ENCODE measurements at regions not wholly inside any gene's neighbourhood (a gene's known extent, or its start where the extent isn't known, plus 50 kb on each side); places are given as distances from the start of the nearest gene placed in this dataset.
A peak's percentile ranks its signal among the peaks of the same experiment; 100 is the strongest.
"Not testable (repeated sequence)": the region's sequence is repeated elsewhere in the genome, so short reads cannot be mapped to it uniquely, and the experiment has no call there.

GRCh38 chr5:13214182-13214581 is 730.3 kb downstream of the DNAH5 start:
- DNase-seq, result no peak

DNA sequence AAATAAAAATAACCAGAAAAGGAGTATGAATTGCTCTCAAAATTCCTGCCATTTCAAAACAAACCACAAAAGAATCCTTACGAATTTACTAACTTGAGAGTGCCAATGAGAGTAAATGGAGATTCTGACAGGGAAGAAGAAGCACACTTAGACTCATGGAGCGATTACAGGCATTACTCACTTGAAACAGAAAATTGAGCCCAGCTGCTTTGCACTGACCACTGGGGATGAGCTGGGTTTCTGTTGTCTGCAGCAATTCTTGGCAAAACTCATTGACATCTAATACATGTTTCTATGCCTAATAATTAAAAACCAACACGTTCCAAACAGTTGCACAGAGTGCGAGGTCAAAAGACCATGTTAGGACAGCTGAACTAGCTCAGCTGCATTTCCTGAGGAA is 731.6 kb downstream of the DNAH5 start:
- no peak for DNase-seq

DNA sequence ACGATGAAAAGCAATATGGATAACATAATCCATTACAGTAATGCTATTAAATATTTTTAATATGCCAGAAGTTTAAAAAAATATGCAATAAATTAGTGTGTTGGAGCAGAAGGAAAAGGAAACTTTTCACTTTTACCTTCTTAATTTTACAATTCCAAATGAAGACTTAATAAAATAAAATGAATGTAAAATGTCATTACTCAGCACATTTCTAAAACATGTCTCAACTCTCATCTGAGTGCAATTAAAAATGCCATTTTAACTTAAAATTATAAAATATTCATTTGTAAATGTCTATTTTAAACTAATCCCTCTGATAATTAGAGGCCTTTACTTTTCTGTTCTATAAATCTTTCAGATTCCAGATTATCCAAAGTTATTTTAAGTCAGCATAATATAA is 733.4 kb downstream of the DNAH5 start:
- DNase-seq, result no peak

DNA sequence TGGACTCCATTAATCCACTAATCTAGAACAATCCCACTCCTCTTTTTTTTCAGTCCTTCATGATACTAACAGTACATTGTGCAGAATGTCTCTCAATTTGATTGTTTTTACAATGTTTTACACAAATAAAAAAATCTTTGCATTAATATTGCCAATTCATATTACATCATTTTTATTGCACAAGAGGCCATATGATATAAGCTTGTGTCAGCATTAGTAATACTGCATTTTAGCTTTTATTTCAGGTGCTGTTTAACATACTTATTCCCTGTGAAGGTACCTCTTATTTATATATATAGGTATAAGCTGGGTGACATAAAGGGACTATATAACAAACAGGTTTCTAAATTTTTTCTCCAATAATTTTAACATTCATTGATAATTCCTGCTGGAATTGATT is 737.4 kb downstream of the DNAH5 start:
- no peak for DNase-seq

DNA sequence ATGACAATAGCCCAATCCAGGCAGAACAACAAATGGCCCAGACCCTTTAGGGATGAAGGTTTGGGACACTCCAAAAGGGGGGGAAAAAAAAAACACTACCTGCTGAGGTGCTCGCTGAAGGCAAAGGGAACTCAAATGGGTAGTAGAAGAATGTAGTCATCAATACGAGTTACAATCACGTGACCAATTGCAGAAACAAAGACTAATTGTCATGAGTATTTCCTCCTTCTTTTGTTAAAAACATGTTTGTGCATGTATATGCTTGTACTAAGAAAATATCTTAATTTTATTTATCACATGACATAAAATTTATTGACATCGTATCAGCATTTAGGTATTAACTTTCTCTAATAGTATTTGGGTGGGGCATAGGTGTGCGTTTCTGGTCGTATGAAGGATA is 743.5 kb downstream of the DNAH5 start:
- DNase-seq, result no peak

DNA sequence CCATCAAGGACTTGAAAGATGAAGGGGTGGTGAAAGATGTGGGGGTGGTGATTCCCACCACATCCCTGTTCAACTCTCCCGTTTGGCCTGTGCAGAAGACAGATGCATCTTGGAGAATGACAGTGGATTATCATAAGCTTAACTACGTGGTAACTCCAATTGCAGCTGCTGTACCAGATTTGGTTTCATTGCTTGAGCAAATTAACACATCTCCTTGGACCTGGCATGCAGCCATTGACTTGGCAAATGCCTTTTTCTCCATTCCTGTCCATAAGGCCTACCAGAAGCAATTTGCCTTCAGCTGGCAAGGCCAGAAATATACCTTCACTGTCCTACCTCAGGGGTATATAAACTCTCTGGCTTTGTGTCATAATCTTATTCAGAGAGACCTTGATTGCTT is 746.3 kb downstream of the DNAH5 start:
- DNase-seq, result peak; percentile 91 to 98

GRCh38 chr5:13189532-13189931 is 755.0 kb downstream of the DNAH5 start:
- DNase-seq, result peak in 1 of 2 experiments; percentile 78

GRCh38 chr5:13188371-13188770 is 756.1 kb downstream of the DNAH5 start:
- DNase-seq, result peak; percentile 42 to 93

DNA sequence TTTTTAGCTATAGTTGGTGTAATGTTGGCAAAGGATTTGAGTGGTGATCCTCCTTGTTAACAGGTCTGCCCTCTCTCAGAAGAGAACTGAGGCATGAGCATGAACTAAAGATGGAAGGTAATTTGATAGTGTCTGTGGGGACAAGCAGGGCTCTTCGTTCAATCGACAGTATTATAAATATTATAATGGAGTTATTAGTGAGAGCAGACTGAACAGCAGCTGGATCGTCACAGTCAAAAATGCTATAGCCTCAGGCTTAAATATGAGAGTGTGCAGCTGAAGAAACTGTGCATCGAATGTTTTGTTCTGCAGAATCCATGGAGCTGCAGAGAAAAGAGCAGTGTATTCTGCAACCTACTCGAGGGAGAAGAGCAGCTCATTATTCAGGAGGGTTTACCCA is 757.3 kb downstream of the DNAH5 start:
- DNase-seq, result peak; percentile 88 to 98

DNA sequence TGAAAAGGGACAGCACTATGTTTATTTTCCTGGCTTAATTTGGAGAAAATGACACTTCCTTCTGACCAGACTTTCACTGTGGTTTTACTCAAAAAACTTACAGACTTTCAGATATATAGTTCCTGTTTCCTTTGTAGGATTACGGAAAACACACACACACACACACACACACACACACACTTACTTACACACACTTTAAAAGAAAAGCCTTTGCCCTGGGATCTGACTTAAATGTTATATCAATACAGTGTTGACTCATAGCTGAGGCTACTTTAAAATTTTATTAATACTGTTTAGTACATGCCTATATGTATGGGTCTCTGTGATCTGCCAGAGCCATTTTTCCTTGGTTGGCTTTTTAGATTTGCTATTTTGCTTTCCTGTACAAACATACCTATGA is 758.3 kb downstream of the DNAH5 start:
- DNase-seq, result peak in 1 of 2 experiments; percentile 57

- DNase-seq, result peak; percentile 52 to 65
Observed at GRCh38 chr5:13179407-13180087, 764.9 kb downstream of the DNAH5 start.

GRCh38 chr5:13143630-13144029 is 800.9 kb downstream of the DNAH5 start:
- DNase-seq, result no peak

DNA sequence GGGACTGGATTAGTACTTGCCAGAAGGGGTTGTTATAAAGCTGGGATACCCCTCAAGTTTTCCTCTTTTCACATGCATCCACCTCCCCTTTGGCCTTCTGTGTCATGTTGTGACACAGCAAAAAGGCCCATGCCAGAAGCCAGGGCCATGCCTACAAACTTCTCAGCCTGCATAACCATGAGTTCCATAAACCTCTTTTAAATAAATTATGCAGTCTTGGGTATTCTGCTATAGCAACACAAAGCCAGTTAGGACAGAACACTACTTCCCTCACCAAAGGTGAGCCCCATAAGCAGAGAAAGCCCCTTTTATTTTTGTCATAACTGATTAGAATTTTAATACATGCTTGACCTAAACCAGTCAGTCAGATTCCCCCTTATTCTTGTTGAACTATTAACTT is 801.3 kb downstream of the DNAH5 start:
- DNase-seq, result no peak

DNA sequence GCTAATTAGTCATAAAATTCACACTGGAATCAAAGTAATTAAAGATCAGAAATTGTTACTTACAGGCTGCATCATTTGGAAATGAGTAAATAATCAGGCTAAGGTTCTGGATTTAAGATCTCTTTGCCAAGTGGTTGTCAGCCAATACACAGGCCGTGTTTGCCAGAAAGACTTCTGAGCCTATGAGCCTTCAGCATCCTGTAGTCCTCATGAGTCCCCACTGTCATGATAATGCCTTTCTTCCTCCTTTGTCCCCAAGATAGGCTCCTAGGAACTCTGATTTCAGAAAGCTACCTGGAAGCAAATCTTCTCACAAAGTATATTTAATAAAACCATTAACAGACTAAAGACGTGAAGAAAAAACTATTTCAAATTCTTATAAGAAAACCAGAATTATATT is 810.5 kb downstream of the DNAH5 start:
- peak in 1 of 2 experiments; percentile 54 for DNase-seq

DNA sequence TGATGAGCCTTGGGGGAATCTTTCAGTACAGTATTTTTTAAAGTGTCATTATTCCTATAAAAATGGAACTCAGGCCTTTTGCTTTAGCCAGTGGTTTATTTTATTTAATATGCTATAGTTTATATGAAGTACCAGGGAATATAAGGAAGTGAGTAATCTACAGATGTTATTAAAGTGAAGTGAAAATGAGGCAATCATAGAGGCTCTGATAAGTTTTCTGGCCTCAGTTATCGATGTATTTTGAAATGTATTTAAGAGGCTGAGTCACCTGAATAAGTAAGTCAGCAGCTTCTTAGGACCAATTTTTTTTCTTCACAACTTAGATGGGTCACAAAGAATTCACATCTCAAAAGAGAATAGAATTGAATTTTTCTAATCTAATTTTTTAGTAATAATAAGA is 829.0 kb downstream of the DNAH5 start:
- DNase-seq, result no peak

GRCh38 chr5:13108265-13108664 is 836.2 kb downstream of the DNAH5 start:
- DNase-seq, result no peak

DNA sequence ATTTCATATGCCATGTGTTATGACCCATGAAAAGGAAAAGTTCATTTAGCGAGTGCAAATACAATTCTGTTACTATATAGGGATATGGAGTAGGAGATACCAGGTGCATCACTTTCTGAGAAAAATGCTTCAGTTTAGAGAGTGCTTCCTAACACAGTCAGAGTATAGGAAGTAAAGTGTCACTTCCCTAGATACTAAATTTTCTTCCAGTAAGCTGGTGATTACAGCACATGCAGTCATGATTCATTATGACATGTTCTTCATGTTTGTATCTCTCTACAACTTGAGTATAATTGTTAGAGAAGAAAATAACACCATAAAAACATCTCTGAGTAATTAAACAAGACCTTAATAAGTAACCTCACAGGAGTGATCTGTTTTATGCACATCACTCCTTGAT is 837.0 kb downstream of the DNAH5 start:
- DNase-seq, result no peak

- DNase-seq, result no peak
Observed at GRCh38 chr5:13081116-13081515, 863.4 kb downstream of the DNAH5 start.

GRCh38 chr5:13072936-13073335 is 871.6 kb downstream of the DNAH5 start:
- not testable (repeated sequence) for DNase-seq

DNA sequence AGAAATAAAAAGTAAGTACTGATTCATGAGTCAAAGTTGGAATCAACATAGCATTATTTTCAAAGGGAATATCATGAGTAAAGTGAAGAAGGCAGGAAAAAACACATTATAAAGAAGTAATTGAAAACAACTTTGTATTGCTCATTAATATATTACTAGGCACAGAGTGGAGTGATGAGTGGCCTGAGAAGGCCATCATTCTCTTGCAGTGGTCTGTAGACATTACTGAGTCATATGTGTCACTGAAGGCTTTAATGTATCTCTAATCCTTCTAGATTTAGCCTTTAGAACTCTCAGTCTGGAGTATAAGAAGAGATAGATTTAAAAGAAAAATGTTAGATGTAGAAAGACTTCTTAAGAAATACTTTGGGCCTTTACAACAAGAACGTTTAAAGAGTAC is 881.4 kb downstream of the DNAH5 start:
- DNase-seq, result no peak

GRCh38 chr5:13045897-13046551 is 898.5 kb downstream of the DNAH5 start:
- no peak for DNase-seq

GRCh38 chr5:13034061-13034460 is 910.4 kb downstream of the DNAH5 start:
- DNase-seq, result no peak

DNA sequence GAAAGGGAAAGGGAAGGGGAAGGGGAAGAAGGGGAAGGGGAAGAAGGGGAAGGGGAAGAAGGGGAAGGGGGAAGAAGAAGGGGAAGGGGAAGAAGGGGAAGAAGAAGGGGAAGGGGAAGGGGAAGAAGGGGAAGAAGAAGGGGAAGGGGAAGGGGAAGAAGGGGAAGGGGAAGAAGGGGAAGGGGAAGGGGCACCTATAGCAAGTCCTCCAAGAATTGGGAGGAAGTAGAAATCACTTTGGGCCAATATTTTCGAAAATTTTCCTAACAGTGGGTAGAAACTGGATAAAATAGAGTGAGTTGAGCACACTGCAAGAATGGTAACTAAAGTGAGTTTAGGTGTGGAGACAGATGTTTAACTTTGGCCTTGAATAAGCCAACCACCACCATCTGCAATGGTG is 915.3 kb downstream of the DNAH5 start:
- DNase-seq, result no peak

DNA sequence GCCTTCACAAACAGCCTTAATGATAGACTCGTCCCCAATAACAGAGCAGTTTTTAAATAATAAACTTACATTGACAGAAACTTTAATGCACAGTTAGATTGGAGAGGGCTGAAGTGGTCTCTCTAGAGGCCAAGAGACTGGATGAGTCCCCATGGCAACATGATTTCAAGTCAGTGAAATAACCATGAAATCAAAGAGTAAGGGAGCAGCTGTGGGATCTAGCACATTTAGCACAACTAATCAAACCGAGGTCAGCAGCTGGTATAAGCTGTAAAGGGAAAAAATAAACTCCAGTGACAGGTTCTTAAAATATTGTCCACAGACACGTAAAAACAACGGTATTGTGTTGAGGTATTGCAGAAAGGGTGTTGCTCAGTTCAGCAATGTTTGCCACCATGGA is 916.6 kb downstream of the DNAH5 start:
- DNase-seq, result peak in 1 of 2 experiments; percentile 17

- DNase-seq, result no peak
Observed at GRCh38 chr5:13019729-13020128, 924.8 kb downstream of the DNAH5 start.

All from NCI-H446 (cell line).